GM12874 (cell line): ENCODE measurements at regions not wholly inside any gene's neighbourhood (a gene's known extent, or its start where the extent isn't known, plus 50 kb on each side); places are given as distances from the start of the nearest gene placed in this dataset.

Source experiments
- TF ChIP-seq, protein P1 (sequence below): IDR thresholded peaks from 2 replicates; pipeline ENCODE4 v1.5.1; 2011; ENCODE audit warnings: low read depth, mild to moderate bottlenecking, control low read depth, low read length, moderate library complexity; ENCODE audit not compliant: insufficient read depth

- TF ChIP-seq, protein P1, sequence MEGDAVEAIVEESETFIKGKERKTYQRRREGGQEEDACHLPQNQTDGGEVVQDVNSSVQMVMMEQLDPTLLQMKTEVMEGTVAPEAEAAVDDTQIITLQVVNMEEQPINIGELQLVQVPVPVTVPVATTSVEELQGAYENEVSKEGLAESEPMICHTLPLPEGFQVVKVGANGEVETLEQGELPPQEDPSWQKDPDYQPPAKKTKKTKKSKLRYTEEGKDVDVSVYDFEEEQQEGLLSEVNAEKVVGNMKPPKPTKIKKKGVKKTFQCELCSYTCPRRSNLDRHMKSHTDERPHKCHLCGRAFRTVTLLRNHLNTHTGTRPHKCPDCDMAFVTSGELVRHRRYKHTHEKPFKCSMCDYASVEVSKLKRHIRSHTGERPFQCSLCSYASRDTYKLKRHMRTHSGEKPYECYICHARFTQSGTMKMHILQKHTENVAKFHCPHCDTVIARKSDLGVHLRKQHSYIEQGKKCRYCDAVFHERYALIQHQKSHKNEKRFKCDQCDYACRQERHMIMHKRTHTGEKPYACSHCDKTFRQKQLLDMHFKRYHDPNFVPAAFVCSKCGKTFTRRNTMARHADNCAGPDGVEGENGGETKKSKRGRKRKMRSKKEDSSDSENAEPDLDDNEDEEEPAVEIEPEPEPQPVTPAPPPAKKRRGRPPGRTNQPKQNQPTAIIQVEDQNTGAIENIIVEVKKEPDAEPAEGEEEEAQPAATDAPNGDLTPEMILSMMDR, result no peak
These were observed 580.0 kb downstream of the SUCLG1 start for GRCh38 chr2:83879127-83879526.

DNA sequence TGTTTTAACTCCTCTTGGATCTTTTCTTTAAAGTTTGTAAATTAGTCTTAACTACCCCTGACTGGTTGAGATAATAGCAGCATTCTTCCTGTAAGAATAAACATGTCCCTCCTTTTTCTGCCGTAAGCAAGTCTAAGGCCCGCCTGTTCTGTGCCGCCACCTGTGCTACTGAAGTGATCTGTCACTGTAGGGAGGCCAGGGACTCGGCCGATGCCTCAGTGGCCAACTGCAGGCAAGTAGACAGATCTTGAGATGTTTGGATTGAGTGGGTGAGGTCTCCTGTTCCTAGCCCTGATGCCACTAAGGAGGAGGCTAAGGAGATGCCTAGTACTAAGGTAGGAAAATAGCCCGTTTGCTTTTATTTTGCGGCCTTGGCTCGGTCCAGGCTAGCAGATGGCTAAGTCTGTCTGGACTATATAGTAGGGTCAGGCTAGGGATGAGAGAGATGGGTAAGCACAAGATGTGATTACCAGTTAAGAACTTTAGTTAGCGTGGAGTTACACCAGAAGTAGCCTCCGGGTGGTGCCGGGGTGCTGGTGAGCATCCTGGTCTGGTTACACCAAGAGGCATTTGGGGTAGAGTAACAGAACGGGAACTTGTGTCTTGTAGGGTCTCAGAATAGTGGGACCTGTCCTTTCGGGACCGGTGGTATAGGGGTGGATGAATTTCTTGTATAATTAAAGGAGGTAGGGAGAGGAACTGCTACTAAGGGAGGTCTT, 584.2 kb downstream of the SUCLG1 start:
- TF ChIP-seq, protein P1, result no peak

- TF ChIP-seq, protein P1, result no peak
These were observed 585.0 kb downstream of the SUCLG1 start for GRCh38 chr2:83874066-83874465.

- TF ChIP-seq, protein P1, result no peak
These were observed 586.0 kb downstream of the SUCLG1 start for GRCh38 chr2:83873110-83873509.

DNA sequence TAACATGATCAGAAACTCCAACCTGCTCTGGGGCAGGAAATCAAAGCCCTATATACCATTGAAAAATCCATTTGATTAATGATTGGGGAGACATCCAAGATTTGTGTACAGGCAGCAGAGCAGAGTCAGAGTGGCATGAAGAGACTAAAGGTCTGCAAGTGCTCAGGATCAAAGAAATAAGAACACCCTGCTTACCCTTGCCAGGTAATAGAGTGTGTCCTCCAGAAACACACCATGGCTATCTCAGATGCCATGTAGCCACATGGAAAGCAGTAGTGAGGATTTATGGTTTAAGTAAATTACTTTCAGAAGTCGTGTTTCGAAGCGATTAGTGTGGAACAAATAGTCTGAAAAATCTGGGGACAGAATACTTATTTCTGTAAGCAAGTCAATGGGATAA, 592.9 kb downstream of the SUCLG1 start:
- TF ChIP-seq, protein P1, result no peak

DNA sequence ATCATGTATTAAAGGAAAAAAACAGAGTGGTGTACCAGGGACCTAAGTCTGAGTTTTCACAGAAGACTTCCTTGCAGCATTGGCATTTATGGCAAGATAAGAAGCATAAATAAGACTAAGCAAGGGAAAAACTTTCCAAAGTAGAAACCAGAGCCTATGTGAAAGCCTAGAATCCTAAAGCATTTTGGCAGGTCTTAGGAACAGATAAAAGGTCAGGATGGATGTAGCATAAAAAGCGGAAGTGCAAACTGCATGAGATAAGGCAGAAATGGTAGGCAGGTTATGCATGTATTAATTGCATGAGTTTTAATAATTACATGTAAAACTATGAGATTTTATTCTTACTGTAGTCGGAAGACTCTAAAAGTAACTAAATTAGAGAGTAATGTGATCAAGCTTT, 596.5 kb downstream of the SUCLG1 start:
- TF ChIP-seq, protein P1, result no peak

DNA sequence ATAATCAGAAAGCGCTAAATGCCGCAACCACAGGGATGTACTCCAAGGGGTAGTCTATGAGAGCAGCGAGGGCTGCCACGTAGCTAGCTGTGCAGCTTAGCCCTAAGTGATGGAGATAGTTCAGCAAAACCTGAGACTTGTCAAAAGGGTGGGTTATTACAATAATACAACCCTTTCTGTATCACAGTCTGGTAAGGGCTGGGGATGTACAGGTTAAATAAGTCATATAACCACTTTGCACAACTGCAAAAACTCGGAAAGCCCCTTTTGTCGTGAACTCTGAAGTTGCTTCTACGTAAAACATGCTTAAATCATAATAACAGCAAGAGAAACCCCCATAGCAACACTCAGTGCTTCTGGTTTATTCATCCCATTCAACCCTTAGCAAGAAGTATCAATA, 598.8 kb downstream of the SUCLG1 start:
- TF ChIP-seq, protein P1, result no peak
